Heart left ventricle (tissue), 13 donors: ENCODE measurements at regions not wholly inside any gene's neighbourhood (a gene's known extent, or its start where the extent isn't known, plus 50 kb on each side); places are given as distances from the start of the nearest gene placed in this dataset.

ENCODE experiments used
- CTCF ChIP-seq, 12 donors: fragments of 200-600 bp; sonication (generic) in 4 of 12; IDR thresholded peaks; one replicate each; pipeline versions ENCODE4 v1.5.0 to v1.8.0; 2018 to 2022; ENCODE audit warnings: antibody characterized with exemption in 12 of 12, mild to moderate bottlenecking in 5 of 12
- POLR2A ChIP-seq, 2 donors: fragments of 450-650 bp; IDR thresholded peaks; one replicate each; pipeline ENCODE4 v1.6.1; 2017; ENCODE audit warnings: antibody characterized with exemption in 2 of 2, mild to moderate bottlenecking in 2 of 2, moderate library complexity in 2 of 2
- donor health status: ischemic (EF 13 %, LVEDD 7.1; RV severe dilation, severe dysfunction).
- donor health status: DM: no; HTN: yes; CAD: no.
- donor health status: DM: no; HTN: no; CAD: no.
- donor health status: ischemic (EF 25% LVEDD 6.9; RV normal size, moderate dysfunction).
- donor health status: ischemic (EF 25% LVEDD 5.7; RV mildly dilated, moderate dysfunction).
- donor health status: ischemic (EF 35%, LVEDD 5.7; RV mildly dilated, moderate dysfunction).
- donor health status: nonischemic (EF 11% LVEDD 7.7; RV severe dilation, severe dysfunction).
- donor health status: DM: yes; HTN: yes; CAD: no.
- donor health status: PGD.
- donor health status: ischemic (EF 29% LVEDD 5.4; RV normal size, mild dysfunction).
- donor health status: nonischemic (EF 23%, LVEDD 6.1; RV moderate dilation, normal function).

- no peak for TF ChIP-seq CTCF (IDR thresholded peaks at IDR 0.05)
- no peak for TF ChIP-seq POLR2A (IDR thresholded peaks at IDR 0.05)
Measured at GRCh38 chr3:117666812-117667211, 957.2 kb downstream of the TUSC7 start.
